ENCODE measurements at regions not wholly inside any gene's neighbourhood (a gene's known extent, or its start where the extent isn't known, plus 50 kb on each side); places are given as distances from the start of the nearest gene placed in this dataset.

GRCh38 chr1:172748201-172748600 is 89.3 kb downstream of the FASLG start:
- no peak for TF ChIP-seq CTCF (optimal IDR thresholded peaks at IDR 0.05 in 1 of 3, IDR thresholded peaks at IDR 0.05 in 1 of 3, conservative IDR thresholded peaks at IDR 0.05 in 1 of 3; ENCODE audit: extremely low read depth in 1 of 3, insufficient read depth in 2 of 3, low read length in 3 of 3)
- TF ChIP-seq EZH2 (IDR thresholded peaks at IDR 0.05; ENCODE audit: low read length): no peak
